SK-N-MC (cell line): ENCODE measurements at regions not wholly inside any gene's neighbourhood (a gene's known extent, or its start where the extent isn't known, plus 50 kb on each side); places are given as distances from the start of the nearest gene placed in this dataset.
"Not testable (repeated sequence)": the region's sequence is repeated elsewhere in the genome, so short reads cannot be mapped to it uniquely, and the experiment has no call there.

Experiments used
- DNase-seq: peaks from one replicate; pipeline ENCODE4 v3.0.0-alpha.2; 2011; ENCODE audit warnings: low read depth, low spot score
- H3K27ac ChIP-seq: fragments of 200-600 bp; sonication (generic); 2 replicates; pipeline ENCODE4 v1.5.1; 2016; ENCODE audit warnings: mixed run types
- H3K36me3 ChIP-seq: fragments of 200-600 bp; sonication (generic); 2 replicates; pipeline ENCODE4 v1.6.1; 2017; ENCODE audit warnings: antibody characterized with exemption, low read length, mixed read lengths; ENCODE audit not compliant: insufficient read depth
- H3K4me3 ChIP-seq: fragments of 200-600 bp; sonication (generic); 2 replicates; pipeline ENCODE4 v1.5.1; 2016
- H3K9ac ChIP-seq: fragments of 200-600 bp; sonication (generic); 2 replicates; pipeline ENCODE4 v1.8.0; 2017; ENCODE audit warnings: mixed run types, mixed read lengths; ENCODE audit not compliant: insufficient read length
- H3K9me3 ChIP-seq: fragments of 200-600 bp; sonication (generic); 2 replicates; pipeline ENCODE4 v1.6.1; 2017; ENCODE audit warnings: low read depth, mild to moderate bottlenecking, antibody characterized with exemption, low read length, moderate library complexity, mixed read lengths
- EZH2 ChIP-seq: fragments of 200-600 bp; sonication (generic); IDR thresholded peaks from one replicate; pipeline ENCODE4 v1.6.1; 2017; ENCODE audit warnings: antibody characterized with exemption
- FOXP2 ChIP-seq: optimal IDR thresholded peaks from 2 replicates; pipeline ENCODE3; 2011; ENCODE audit warnings: mild to moderate bottlenecking, moderate library complexity; ENCODE audit not compliant: insufficient read depth; ENCODE audit errors: extremely low read length, control extremely low read depth
- POLR2AphosphoS5 ChIP-seq: IDR thresholded peaks from 2 replicates; pipeline ENCODE4 v1.6.1; 2012; ENCODE audit warnings: mild to moderate bottlenecking, low read depth, low read length, borderline replicate concordance

DNA sequence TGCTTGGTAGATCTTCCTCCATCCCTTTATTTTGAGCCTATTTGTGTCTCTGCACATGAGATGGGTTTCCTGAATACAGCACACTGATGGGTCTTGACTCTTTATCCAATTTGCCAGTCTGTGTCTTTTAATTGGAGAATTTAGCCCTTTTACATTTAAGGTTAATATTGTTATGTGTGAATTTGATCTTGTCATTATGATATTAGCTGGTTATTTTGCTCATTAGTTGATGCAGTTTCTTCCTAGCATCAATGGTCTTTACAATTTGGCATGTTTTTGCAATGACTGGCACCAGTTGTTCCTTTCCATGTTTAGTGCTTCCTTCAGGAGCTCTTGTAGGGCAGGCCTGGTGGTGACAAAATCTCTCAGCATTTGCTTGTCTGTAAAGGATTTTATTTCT, 72.4 kb downstream of the HNRNPD start:
- not testable (repeated sequence) for H3K36me3 ChIP-seq, H3K4me3 ChIP-seq, H3K9ac ChIP-seq, H3K9me3 ChIP-seq, DNase-seq, H3K27ac ChIP-seq

DNA sequence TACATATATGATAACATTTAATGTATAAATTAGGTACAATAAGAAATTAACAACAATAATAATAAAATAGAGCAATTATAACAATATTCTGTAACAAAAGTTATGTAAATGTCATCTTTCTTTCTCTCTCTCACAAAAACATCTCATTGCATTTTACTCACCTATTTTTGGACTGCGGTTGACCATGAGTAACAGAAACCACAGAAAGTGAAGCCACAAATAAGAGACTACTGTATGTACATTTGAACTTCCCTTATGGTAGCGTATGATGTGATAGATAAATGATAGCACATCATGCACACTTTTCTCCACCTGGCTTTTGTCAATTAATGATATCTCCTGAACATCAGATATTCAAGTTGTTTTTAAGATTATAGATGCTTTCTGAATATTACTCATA, 80.5 kb downstream of the HNRNPD start:
- Histone ChIP-seq H3K4me3 (no peak overlapping the region), H3K36me3 (no peaks in the 10 kb centered on the region), H3K27ac (no peak overlapping the region), H3K9ac (no peak overlapping the region), H3K9me3 (no peaks in the 10 kb centered on the region)
- DNase-seq, result no peak
- TF ChIP-seq POLR2AphosphoS5 (no peak), EZH2 (no peak), FOXP2 (no peak)

DNA sequence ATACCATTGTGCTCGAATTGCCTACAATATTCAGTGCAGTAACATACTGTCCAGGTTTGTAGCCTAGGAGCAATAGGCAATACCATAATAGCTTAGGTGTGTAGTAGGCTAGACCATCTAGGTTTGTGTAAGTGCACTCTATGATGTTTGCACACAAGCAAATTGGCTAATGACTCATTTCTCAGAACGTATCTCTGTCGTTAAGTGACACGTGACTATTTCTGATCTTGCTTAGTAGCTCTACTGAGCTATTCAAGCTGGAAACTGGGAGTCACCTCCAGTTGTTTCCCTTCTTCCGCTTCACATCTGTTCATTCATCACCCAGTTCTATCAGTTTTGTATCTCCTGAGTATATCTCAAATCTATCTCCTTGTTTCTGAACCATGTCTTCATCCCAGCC, 86.1 kb downstream of the HNRNPD start:
- no peaks in the 10 kb centered on the region for H3K9me3 ChIP-seq
- TF ChIP-seq EZH2, result no peak
- TF ChIP-seq POLR2AphosphoS5, result no peak
- TF ChIP-seq FOXP2, result no peak
- H3K4me3 ChIP-seq, result no peak overlapping the region
- H3K36me3 ChIP-seq, result no peaks in the 10 kb centered on the region
- no peak overlapping the region for H3K27ac ChIP-seq
- DNase-seq, result no peak
- no peak overlapping the region for H3K9ac ChIP-seq

DNA sequence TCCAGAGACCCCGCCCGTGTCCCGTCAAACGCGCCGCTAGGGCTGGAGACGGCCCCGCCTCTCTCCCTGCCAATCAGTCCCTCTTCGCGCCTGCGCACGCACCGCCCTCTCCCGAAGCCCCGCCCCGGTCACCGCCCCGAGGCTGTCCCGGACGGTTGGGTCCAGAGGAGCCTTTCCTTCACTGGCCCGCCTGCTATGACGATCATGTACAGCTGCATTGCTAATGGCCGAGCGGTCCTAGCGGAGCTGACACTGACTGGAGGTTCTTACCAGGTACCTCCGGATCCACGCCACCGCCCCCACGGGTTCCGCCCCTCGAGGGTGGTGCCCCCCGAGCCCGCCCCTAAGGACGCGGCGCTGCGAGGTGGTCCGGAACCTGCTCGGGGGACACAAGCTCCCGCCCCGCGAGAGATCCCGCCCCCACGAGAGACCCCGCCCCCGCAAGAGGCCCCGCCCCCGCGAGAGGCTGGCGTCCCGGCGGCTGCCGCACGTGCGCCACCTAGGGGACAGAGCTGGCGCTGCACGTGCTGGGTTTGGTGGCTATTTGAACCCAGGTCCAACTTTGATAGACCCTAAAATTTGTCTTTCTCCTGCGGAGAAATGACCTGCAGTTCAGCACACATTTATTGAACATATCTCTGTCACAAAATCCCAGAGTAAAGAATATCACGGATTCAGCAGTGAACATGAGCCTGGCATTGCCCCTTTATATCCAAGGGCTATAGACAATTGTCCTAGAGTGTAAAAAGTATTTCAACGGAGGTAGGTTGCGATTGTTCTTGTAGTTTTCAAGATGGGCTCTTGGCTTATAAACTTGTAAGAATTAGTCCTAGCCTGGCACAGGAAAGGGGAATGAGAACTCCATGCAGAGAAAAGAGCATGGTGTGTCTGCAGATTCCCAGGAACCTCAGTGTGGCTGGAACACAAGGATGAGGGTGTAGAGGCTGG, 88.7 kb downstream of the HNRNPD start:
- Histone ChIP-seq H3K4me3 (peak overlapping the region; percentile 73), H3K27ac (peak overlapping the region; percentile 74), H3K36me3 (no peaks in the 10 kb centered on the region), H3K9ac (peak overlapping the region; percentile 66), H3K9me3 (no peaks in the 10 kb centered on the region)
- DNase-seq, result peak; percentile 87
- no peak for TF ChIP-seq EZH2
- TF ChIP-seq POLR2AphosphoS5, result peak; percentile 20; the same call in 1 of the 2 replicates
- peak; percentile 69 for TF ChIP-seq FOXP2

DNA sequence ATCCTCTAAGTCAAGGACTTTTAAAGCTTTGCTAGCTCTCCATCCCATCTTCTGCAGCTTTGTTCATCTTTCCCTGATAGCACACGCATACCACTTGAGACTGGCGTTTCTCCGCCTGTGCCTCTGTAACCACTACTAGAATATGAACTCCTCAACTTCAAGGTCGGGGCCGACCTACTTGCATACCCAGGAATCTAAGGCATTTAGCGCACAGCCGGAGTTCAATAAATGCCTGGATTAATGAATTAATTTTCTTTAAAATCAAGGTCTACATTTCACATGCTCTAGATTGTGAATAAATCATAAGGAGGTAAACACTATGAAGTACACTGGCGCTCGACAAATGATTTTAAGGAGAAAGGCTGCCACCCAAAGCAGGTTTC, 89.3 kb downstream of the HNRNPD start:
- Histone ChIP-seq H3K27ac (peak overlapping the region; percentile 74; the same call in 1 of the 2 replicates), H3K9me3 (no peaks in the 10 kb centered on the region), H3K36me3 (no peaks in the 10 kb centered on the region), H3K9ac (peak overlapping the region; percentile 21), H3K4me3 (peak overlapping the region; percentile 73)
- DNase-seq, result no peak
- TF ChIP-seq POLR2AphosphoS5 (peak; percentile 44; the same call in 1 of the 2 replicates), FOXP2 (no peak)

DNA sequence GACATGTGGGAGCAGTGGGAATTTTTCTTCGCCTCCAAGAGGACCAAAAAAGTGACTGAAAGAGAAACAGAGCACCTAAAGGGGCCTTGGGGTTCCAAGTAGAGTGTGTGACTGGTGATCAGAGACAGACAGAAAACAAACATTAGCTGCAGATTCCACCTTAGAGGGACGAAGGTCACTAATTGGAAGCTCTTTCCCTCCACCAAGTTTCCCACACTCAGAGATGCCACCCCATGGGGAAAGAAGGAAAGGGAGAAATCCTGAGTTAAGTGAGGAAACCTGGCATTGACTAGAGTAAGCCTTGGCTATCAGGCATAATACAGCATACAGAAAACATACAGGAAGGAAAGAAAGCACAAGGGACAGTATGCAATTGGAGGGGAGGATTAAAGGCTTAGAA, 90.9 kb downstream of the HNRNPD start:
- no peak for DNase-seq
- Histone ChIP-seq H3K9ac (no peak overlapping the region), H3K36me3 (no peaks in the 10 kb centered on the region), H3K27ac (peak overlapping the region; percentile 71), H3K9me3 (no peaks in the 10 kb centered on the region), H3K4me3 (no peak overlapping the region)
- TF ChIP-seq EZH2 (no peak), POLR2AphosphoS5 (no peak), FOXP2 (no peak)

DNA sequence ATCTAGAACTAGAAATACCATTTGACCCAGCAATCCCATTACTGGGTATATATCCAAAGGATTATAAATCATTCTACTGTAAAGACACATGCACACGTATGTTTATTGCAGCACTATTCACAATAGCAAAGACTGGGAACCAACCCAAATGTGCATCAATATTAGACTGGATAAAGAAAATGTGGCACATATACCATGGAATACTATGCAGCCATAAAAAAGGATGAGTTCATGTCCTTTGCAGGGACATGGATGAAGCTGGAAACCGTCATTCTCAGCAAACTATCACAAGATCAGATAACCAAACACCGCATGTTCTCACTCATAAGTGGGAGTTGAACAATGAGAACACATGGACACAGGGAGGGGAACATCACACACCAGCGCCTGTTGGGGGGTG, 94.2 kb downstream of the HNRNPD start:
- H3K4me3 ChIP-seq, H3K27ac ChIP-seq, DNase-seq, H3K9me3 ChIP-seq, H3K36me3 ChIP-seq, H3K9ac ChIP-seq: not testable (repeated sequence)

DNA sequence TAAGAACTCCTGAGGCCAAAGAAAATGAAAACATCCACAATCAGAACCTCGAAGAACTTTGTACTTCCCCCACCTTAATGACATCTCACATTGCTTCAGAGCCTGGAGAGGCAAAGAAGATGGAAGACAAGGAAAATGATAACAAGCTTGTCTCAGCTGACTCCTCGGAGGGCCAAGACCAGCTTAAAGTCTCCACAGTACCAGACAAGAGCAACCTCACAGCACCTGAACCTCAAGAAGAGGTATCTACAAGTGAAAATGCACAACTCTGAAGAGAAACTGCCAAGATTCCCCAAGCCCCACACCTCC, 97.5 kb downstream of the HNRNPD start:
- Histone ChIP-seq H3K4me3 (no peak overlapping the region), H3K27ac (no peak overlapping the region), H3K9me3 (no peaks in the 10 kb centered on the region), H3K36me3 (no peaks in the 10 kb centered on the region), H3K9ac (no peak overlapping the region)
- DNase-seq, result no peak
- TF ChIP-seq EZH2 (no peak), FOXP2 (no peak), POLR2AphosphoS5 (no peak)
